ENCODE measurements at regions not wholly inside any gene's neighbourhood (a gene's known extent, or its start where the extent isn't known, plus 50 kb on each side); places are given as distances from the start of the nearest gene placed in this dataset.

DNA sequence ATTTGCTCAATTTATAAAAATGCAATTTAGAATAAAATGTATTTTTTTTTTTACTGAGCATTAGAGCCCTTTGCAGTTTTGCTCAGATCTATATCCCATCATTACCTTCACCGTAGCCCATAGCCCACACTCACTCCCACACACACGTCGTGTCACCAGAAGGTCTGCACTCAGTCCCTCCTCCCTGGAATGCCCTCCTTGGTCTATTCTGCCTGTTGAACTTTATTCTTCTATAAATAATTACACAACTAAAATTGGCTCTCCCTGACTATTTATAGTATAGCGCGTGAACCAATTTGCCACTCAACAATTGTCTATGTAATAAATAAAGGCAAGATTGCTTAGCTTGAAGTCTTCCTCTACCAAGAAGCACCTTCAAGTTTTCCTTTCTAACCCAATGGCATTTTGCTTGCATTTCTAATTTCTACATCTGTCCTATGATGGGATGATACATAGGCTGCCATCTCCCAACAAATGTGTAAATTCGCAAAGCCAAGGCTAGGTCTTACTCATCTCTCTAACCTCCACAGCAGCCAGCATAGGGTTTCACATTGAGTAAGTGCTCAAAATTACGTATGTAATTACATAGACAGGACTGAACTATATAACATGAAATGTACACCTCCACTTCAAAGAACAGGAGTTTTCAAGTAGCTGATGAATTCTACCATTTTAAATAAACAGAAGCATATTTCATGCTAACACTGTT is 172.0 kb upstream of the HES1 start:
- no peak for DNase-seq (ENCODE audit: low spot score)

DNA sequence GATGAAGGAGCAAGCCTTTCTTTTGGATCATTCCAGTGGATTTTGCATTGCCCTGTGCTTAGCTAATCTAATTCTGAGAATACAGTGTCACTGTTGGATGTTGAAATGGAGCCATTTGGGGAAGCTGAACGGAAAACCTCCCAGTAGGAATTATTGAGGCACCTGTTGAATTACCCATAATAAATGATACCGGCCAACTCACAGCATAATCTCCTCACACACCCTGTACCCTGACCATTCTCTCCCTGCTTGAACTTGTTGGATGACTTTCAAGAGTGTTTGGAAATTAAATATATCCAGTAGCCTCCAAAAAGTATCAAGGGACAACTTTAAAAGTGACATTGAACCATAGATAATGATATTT is 171.4 kb upstream of the HES1 start:
- DNase-seq (ENCODE audit: low spot score), result no peak

DNA sequence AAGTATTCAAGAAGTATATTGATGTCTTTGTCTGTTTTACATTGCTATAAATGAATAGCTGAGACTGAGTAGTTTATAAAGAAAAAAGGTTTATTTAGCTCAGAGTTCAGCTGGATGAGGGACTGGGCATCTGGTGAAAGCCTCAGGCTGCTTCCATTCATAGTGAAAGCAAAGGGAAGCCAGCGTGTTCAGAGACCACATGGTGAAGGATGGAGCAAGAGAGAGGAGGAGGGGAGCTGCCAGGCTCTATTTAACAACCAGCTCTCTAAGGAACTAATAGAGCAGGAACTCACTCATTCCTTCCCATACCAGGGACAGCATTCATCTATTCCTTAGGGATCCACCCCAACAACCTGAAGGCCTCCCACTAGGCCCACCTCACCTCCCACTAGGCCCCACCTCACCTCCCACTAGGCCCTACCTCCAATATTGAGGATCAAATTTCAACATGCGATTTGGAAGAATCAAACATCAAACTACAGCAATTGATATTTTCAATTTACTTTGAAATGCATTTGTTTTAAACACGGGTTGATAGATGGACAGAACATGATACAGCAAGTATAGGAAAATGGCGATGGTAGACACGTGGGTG is 167.5 kb upstream of the HES1 start:
- DNase-seq (ENCODE audit: low spot score), result no peak

DNA sequence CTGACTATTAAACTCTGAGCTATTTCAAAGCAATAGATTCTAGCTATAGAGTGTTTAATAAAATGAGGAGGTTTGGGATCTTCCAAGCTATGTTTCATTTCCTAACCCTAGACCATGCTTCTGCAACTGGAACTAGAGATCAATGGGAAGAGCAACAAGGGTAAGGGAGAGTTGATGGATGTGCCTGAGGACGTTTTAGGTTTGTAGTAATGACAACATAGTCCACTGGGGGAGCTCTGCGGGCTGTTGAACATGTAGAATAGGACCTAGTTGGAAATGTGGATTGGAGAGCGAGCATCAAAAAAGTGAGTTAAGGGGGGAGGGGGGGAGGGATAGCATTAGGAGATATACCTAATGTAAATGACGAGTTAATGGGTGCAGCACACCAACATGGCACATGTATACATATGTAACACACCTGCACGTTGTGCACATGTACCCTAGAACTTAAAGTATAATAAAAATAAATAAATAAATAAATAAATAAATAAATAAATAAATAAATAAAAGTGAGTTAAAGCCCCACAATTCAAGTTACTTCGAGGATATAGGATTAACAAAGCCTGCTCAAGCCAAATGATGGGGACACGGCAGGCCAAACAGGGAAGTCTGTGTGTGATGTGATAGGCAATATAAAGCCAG is 165.7 kb upstream of the HES1 start:
- DNase-seq (ENCODE audit: low spot score), result peak; percentile 34

DNA sequence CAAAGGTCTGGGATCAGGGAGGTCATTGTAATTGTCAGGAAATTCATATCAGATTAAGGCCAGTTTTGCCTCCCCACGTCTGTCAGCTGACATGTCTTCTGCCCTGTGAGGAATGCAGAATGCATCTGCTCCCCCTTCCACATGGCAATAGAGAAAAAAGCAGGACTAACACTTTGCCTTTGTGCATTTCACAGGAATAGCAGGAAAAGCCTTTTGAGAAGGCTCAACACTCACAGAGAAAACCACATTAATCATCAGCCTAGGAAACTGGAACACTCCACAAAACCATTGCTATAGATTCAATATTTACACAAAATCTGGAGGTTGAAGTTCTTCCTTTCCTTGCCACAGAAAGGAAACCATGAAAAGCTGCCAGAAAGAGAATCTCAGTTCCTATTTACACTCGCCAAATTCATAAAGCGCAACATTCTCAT is 165.2 kb upstream of the HES1 start:
- no peak for DNase-seq (ENCODE audit: low spot score)

DNA sequence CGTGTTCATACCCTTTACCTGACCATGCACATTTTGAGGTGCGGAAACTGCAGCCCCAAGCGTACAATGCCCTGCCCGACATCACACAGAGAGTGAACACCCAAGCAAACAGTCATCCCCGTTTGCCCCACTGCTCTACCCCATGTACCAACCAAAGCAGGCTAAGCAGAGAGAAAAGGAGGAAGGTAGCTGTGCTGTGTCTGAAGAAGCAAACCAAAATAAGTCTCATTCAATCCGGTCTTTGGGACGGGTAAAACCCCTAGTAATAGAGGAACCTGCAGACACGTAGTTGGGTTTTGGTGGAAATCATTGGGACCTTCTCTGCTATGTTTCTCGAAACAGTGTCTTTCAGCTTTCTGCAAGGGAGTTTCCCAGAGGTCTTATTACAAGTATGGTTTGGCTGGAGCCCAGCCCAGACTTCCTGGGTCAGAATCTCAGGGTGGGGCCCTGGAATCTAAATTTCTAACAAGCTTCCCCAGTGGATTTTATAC is 164.6 kb upstream of the HES1 start:
- DNase-seq (ENCODE audit: low spot score), result no peak

DNA sequence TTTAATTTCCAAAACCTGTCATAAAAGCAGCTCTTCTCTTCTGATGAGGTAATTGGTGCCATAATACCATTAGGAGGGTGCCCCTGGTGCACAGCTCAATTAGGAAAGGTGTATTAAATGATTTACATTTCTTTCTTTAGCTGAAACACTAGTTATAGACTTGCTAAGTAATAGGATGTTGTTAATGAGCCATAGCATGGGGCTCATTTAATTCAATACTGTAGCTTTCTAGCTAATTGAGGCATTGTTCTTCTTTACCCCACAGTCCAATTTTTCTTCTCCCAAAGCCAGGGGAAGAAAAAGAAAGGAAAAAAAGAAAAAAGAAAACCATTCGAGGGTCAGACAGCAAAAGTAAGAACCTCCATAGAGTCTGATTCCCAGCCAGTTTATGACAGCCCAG is 164.0 kb upstream of the HES1 start:
- DNase-seq (ENCODE audit: low spot score), result no peak

DNA sequence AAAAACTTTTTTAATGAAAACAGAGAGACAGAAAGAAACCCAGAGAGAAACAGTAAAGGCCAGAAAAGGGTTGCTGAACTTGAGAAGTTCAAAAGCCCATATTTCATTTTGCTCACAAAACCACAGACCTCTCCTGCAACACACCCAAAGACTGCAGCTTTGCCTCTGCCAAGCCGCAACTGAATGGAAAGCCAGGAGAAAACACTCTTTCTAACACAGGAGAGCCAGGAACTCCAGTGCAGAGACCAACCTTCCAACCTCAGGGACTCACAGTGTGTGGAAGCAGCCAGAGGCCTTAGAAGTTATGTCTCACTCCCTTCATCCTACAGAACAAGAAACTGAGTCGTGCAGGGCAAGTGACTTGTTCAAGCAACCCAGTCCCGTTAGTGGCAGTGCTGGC is 163.1 kb upstream of the HES1 start:
- no peak for DNase-seq (ENCODE audit: low spot score)

DNA sequence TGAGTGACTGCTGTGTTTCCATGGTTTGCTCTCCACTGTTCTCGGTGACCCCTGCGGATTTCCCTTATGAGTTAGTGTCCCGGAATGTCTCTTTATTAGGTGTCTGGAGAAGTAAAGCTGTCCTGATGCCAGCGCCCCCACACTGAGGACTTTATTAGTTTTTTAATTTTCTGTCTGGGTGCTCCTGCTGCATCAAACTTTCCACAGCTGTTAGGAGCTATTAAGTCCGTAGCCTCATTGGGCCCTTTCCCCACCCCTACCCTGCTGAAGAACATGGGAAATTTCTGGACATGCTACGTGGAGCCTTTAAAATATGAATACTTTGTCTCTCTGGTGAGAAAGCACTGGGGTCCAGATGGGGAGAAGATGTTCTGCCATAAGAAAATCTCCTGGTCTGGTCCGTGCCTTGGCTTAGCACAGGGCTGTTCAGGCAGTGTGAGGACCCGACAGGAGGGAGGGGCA is 161.7 kb upstream of the HES1 start:
- no peak for DNase-seq (ENCODE audit: low spot score)

DNA sequence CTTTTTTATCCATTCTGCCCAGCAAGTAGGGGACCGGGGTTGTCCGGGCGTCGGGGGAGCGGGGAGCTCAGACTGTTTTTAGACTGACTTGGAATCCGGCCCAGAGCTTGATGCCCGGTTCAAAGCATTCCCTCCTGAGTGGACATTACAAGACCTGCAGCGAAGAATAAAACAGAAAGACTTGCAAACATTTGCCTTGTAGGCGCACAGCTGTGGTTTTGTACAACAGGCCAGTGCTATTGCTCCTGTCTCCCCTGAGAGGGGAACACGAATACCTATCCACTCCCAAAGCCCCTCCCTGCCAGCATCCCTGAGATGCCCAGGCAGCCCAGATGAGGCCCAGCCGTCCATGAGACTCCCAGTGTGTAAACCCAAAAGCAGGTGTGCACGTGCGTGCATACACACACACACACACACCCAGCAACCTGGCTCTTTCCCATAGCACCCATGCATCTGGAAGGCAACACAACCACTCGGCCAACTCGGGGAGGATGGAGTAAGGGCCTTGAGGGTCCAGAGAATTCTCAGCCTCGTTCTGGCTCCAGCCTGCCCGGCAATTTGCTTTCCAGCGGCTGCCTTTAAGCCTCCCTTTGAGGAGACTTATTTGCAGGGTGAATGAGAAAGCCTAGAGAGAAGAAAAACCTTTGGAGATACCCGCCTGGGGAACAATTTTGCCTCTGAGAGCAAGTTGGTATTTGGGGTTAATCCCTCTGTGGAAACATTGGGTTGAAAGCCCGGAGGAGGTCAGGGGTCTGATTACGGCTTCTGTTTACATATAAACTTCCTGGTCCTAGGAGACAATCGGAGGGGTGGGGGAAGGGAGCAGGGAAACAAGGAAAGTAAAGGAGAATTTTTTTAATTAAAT is 161.0 kb upstream of the HES1 start:
- peak; percentile 59 for DNase-seq (ENCODE audit: low spot score)

DNA sequence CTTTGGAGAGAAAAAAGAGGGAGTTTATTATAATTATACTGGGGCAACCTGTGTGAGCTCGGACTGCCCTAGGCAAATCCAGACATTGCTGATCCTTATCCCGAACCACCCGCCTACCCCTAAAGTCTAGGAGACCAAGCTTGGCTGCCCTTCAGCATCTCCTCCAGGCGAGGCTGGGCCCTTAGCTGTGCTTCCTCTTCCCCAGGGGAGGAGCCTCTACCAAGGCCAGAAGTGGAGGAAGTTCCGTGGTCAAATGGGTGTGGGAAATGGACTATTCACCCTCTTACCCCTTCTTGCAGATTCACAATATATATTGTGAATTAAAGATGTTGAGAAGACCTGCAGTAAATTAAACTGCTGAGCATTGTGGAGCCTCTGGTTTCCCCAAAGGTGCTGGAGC is 158.3 kb upstream of the HES1 start:
- no peak for DNase-seq (ENCODE audit: low spot score)

DNA sequence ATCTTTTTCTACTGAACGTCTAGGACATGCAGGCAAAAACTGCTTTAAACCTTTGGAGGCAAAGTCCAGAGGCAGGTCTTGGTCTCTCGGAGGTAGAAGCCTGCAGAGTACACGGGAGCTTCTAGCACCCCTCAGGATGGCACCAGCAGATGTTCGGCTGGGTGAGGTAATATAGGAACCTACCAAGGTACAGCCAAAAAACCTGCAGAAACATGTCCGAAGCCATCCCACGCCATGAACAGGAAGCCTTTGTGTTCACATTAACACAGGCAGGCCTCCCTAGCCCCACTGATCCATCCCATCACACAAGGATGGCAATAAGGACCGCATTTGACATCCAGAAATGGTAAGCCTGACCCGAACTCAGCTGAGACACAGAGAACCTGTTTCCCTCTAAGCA is 157.9 kb upstream of the HES1 start:
- no peak for DNase-seq (ENCODE audit: low spot score)

DNA sequence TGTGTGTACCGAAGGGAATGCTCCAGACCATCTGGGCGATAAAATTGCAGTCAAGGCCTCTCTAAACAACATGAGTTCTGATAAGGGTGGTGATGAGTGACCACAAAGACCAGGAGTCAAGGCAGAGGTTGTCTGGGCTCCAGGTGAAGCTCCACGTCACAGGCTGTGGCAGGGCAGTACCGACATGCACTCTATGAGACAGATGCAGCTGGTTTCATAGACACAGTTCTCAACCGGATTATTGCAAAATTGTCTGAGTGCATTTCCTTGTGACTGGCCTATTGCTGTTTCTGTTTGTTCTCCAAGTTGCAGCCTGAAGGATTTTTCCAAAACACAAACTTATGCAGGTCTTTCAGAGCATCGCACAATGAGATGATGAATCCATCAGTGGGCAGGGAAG is 157.5 kb upstream of the HES1 start:
- DNase-seq (ENCODE audit: low spot score), result no peak

DNA sequence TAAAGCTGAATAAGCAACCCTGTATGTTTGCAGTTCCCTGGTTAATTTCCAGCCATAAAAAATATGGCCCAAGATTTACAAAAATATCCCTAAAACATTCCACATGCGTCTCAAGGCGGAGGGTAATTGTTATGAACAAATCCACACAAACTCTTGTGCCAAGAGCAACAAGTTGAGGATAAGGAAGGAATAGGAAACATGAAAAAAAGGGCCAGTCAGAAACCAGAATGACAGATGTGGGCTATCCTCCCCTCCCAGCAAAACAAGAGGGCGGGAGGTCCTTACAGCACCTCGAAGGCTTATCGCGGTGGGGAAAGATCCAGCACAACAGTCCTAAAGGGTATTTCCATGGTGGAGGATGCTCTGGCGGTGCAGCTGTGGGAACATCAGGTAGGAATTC is 155.6 kb upstream of the HES1 start:
- no peak for DNase-seq (ENCODE audit: low spot score)

DNA sequence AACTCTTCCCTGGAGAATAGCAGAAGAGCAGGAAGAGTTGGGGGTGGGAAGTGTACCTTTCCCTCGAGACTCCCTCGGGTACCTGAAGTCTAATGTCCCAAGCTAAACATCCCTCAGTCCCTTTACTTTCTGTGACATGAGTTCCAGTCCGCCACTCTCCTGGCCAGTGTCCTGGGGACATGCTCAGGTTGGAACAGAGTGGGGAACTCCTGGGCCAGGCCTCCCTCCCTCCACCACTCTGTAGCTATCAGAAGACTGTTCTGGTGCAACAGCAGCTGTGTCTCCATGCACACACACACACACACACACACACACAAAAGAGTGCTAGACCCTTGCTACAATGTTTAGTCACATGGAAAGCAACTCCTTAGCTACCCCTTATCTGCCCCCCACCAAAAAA is 155.0 kb upstream of the HES1 start:
- DNase-seq (ENCODE audit: low spot score), result no peak

DNA sequence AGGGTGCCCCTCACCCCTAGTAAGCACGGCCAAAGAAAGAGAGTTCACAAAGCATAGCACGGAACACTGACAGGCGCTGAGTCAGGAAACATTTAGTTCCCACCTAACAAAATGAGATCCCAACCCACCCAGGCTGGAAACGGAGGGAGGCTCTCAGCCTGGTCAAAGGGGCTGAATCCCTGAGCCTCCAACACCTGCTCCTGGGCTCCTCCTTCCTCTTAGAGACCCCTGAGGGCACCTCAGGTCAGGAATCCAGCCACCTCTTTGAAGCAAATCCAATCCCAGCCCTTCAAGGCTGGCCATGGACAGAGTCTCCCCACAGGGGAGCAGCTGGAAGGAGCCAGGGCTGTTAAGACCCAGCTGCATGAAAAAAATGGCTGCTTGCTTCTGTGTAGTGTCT is 154.4 kb upstream of the HES1 start:
- no peak for DNase-seq (ENCODE audit: low spot score)

DNA sequence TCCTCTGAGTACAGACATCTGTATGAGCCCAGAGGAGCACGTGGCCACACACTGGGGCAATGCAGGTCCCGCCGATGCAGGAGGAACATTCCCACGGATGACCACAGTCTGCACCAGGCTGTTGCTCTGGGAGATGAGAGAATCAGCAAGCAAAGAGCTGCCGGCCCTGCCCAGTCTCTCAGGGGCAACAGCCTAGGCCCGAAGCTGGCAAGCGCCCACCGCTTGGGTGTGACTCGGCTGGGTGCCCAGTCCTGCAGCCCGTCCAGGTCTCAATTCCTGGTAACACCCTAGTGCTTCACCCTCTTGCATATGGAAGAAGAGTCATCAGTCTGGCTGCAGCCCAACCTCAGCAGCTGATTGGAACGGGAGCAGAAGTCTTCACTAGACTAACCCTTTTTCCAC is 153.7 kb upstream of the HES1 start:
- no peak for DNase-seq (ENCODE audit: low spot score)

DNA sequence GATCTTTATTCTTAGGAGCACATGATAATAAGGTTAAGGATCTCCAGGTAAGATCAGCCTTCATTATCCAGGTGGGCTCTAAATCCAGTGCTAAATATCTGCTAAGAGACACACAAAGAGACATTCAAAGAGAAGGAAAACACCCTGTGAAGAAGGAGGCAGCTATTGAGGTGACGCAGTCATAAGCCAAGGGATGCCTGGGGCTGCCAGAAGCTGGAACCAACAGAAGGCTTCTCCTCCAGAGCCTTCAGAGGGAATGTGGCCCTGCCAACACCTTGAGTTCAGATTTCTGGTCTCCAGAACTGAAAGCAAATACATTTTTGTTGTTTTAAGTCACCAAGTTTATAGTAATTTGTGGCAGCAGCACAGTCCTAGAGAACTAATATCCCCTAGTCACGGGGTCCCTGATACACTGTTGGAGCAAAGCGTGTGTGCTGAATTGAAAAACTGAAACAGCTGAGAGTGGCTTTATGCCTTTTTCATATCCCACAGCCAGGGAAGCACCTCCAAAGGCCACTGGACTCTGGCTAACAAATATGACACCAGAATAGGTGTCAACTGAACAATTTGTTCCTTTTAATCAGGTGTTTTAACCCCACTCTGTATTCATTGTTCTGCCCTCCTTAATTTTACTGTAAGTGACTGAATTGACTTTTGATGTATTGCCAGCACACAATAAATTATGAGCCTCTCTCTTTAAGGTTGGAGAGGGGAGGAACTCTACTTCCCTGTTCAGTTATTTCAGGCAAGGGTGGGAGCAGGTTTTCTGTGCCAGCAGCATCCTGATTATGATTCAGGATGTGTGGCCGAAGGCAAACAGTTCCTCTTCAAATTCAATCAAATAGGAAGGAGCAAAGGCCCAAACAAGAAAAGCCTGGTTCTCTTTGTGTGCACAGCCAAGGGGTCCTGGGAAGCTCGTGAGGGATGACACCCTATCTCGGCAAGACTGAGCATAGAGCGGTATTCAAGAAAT is 151.8 kb upstream of the HES1 start:
- DNase-seq (ENCODE audit: low spot score), result no peak

DNA sequence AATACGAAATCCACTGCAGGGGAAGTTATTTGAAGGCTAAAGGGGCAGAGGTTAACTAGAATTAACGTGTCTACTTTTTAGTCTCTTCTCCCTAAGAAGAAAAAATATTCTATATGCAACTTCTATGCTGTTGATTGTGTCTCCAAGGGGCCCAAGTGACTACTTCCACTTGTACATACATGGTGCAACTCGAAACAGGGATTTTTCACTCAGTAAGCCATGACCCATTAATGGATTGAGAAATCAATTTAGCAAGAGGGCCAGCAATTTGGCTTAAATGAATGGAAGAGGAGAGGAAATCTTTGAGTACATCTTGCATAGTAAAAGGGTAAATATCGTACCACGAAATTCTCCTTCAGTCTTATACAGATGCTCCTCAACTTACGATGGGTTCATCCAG is 151.1 kb upstream of the HES1 start:
- no peak for DNase-seq (ENCODE audit: low spot score)

DNA sequence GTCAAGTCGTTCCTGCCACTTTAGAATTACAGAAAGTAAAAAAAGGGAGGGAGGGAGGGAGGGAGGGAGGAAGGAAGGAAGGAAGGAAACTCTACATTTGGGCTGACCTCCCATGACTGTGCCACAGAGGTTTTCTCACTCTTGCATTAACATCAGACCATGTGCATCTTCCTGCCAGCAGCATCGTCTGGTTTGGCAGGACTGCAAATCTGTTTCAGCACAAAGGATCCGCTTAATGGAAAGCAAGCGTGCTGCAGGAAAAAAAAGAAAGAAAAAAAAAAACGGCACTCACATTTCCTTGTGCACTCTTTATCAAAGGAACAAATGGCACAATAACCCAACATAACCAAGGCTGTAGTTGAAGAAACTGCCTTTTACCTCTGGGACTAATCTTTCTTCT is 148.8 kb upstream of the HES1 start:
- no peak for DNase-seq (ENCODE audit: low spot score)

DNA sequence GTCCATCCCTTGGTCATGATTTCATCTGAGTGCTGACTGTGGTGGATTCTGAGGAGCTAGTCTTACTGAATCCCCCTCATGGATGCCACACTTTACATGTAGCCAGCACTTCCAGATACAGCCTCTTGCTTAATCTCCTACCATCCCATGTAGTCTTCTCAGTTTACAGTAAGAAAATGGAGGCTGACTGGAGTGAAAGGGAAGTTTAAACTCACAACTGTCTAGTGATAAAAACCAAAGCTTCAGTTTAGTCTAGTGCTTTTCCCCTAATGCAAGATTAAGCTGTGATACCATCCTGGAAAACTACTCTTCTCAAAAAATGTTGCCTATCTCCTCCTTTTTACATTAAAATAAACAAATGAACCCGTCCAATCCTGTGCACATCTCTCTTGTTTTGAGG is 146.8 kb upstream of the HES1 start:
- DNase-seq (ENCODE audit: low spot score), result no peak

All from HuH-7.5 (cell line).